H7 (cell line): ENCODE measurements at regions not wholly inside any gene's neighbourhood (a gene's known extent, or its start where the extent isn't known, plus 50 kb on each side); places are given as distances from the start of the nearest gene placed in this dataset.

Experiments used
- DNase-seq: peaks from one replicate; pipeline ENCODE4 v3.0.0; 2012
- H3K27me3 ChIP-seq: 2 replicates; pipeline ENCODE4 v1.6.0; 2011; ENCODE audit warnings: mild to moderate bottlenecking, low read length; ENCODE audit not compliant: control insufficient read depth, insufficient read depth
- H3K36me3 ChIP-seq: replicated peaks from 2 replicates; pipeline ENCODE4 v1.5.1; 2011; ENCODE audit warnings: low read length; ENCODE audit not compliant: control insufficient read depth, insufficient read depth
- H3K4me3 ChIP-seq: 2 replicates; pipeline ENCODE4 v1.5.1; 2011; ENCODE audit warnings: low read depth, mild to moderate bottlenecking, control low read depth, low read length, moderate library complexity; ENCODE audit not compliant: insufficient read depth

GRCh38 chr4:188683571-188683970 lies 544.3 kb downstream of the TRIML1 start:
- Histone ChIP-seq H3K27me3 (no peaks in the 10 kb centered on the region), H3K36me3 (no peaks in the 10 kb centered on the region), H3K4me3 (no peak overlapping the region)
- DNase-seq, result no peak

GRCh38 chr4:188688956-188689355 lies 549.7 kb downstream of the TRIML1 start:
- Histone ChIP-seq H3K36me3 (no peaks in the 10 kb centered on the region), H3K4me3 (no peak overlapping the region), H3K27me3 (no peaks in the 10 kb centered on the region)
- DNase-seq, result no peak

DNA sequence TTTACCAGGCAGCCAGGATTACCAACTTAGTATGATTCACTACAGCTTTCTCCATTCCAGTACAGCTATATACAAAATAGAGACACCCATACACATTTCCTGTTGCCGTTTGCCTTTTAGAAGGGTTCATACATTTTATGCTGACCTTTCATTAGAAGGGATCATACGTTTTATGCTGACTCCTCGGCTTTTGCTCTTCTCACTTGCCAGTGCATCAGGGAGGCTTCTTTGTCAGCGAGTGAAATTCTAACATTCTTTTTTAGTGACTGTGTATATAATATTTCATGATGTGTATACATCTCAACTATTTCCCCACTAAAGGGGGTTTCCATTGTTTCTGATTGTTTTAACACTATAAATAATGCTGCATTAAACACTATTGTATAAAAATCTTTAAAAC lies 552.6 kb downstream of the TRIML1 start:
- no peaks in the 10 kb centered on the region for H3K27me3 ChIP-seq
- DNase-seq, result no peak
- no peak overlapping the region for H3K4me3 ChIP-seq
- H3K36me3 ChIP-seq, result no peaks in the 10 kb centered on the region

GRCh38 chr4:188695261-188695660 lies 556.0 kb downstream of the TRIML1 start:
- Histone ChIP-seq H3K4me3 (no peak overlapping the region), H3K36me3 (no peaks in the 10 kb centered on the region), H3K27me3 (no peaks in the 10 kb centered on the region)
- DNase-seq, result no peak

DNA sequence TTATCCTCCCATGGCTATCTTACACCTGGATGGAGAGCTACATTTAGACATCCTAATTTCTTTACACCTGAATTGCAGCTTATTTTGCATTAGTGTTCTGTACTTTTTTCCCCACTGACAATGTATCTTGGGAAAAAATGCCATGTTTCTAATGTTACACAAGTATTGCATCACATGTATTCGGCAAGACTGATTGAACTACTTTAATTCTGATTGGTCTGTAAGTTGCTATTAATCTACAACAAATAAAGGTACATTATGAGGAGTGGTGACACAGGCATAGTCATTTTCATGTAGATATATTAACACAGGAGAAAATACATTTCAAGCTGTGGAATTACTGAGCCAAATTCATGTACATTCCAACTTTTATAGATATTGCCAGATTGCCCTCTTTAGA lies 558.0 kb downstream of the TRIML1 start:
- Histone ChIP-seq H3K4me3 (no peak overlapping the region), H3K27me3 (no peaks in the 10 kb centered on the region), H3K36me3 (no peaks in the 10 kb centered on the region)

DNA sequence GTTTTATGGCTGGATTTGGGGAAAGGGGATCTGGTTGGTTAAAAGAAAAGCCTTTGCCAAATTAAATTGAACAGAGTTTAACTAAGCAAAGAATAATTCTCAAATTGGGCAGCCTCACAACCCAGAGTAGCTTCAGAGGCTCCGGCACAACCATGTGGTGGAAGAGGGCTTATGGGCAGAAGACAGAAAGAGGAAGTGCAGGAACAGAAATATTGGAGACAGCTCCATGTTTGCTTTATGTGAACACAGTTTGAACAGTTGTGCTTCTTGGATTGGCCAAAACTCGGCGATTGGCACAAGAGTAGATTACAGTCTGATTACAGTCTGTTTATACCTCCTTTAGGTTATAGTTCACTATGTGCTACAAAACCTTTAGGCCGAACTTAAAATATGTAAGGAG lies 562.7 kb downstream of the TRIML1 start:
- Histone ChIP-seq H3K27me3 (no peaks in the 10 kb centered on the region), H3K4me3 (no peak overlapping the region), H3K36me3 (no peaks in the 10 kb centered on the region)
- DNase-seq, result no peak

More for the DNA sequence above, 558.0 kb downstream of the TRIML1 start:
- DNase-seq, result no peak

GRCh38 chr4:188704288-188704687 lies 565.0 kb downstream of the TRIML1 start:
- H3K4me3 ChIP-seq, result no peak overlapping the region
- H3K36me3 ChIP-seq, result no peaks in the 10 kb centered on the region
- H3K27me3 ChIP-seq, result no peaks in the 10 kb centered on the region
- DNase-seq, result no peak

DNA sequence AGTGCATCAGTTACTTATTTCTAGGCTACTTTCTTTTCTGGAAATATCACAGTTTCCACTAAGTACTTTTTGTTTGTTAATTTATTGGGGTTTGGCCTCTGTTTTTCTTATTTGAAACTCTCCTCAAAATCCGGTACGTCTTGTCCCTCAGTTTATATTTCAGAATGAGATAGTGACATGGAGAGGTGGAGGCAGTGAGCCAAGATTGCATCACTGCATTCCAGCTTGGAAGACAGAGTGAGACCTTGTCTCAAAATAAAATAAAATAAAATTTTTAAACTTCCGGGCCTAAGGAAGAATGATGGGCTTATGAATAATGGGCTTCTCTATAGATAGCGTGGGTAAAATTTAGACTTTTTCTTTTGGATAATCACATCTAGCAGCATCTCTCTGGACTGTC lies 567.8 kb downstream of the TRIML1 start:
- no peak for DNase-seq
- Histone ChIP-seq H3K36me3 (no peaks in the 10 kb centered on the region), H3K4me3 (no peak overlapping the region), H3K27me3 (no peaks in the 10 kb centered on the region)

DNA sequence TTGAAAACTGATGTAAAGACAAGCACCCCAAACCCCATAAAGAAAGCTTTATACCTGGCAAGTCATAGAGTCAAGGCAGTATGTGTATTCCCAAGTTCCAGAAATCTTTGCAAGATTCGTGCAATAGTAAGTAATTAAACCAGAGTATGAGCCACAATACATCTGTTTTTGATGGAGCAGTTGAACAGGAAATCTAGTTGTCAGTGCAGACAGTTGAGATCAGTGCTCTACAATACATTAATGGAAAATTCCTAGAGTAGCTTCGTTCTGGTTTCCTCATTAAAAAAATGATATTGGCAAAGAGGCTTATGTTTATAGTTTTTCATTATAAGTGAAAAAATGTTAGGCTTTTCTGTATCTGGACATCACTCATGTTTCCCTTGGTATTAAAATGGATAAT lies 575.3 kb downstream of the TRIML1 start:
- Histone ChIP-seq H3K27me3 (no peaks in the 10 kb centered on the region), H3K4me3 (no peak overlapping the region), H3K36me3 (no peaks in the 10 kb centered on the region)
- no peak for DNase-seq

DNA sequence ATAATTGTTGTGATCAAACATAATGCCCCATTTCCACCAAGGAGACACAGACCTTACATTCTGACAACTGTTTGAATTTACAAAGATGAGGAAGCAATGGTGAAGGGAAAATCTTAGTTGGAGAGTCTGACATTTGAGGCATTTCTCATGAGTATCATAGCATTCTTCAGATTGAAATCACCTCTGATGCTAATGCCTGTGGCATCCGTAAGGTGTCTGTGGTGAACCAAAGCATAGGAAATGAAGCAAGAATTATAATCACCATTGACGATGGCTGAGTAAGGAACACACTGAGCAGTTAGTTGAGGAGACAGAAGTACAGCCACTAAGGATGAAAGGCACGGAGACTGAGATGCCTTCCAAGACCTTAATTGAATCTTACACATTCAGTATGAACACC lies 575.7 kb downstream of the TRIML1 start:
- no peak for DNase-seq
- H3K36me3 ChIP-seq, result no peaks in the 10 kb centered on the region

GRCh38 chr4:188717661-188718060 lies 578.4 kb downstream of the TRIML1 start:
- DNase-seq, result no peak
- Histone ChIP-seq H3K4me3 (no peak overlapping the region), H3K27me3 (no peaks in the 10 kb centered on the region), H3K36me3 (no peaks in the 10 kb centered on the region)

More for the DNA sequence above, 575.7 kb downstream of the TRIML1 start:
- H3K4me3 ChIP-seq, result no peak overlapping the region
- no peaks in the 10 kb centered on the region for H3K27me3 ChIP-seq

- Histone ChIP-seq H3K36me3 (no peaks in the 10 kb centered on the region), H3K27me3 (no peaks in the 10 kb centered on the region), H3K4me3 (no peak overlapping the region)
- no peak for DNase-seq
These were observed 580.6 kb downstream of the TRIML1 start for GRCh38 chr4:188719794-188720193.

DNA sequence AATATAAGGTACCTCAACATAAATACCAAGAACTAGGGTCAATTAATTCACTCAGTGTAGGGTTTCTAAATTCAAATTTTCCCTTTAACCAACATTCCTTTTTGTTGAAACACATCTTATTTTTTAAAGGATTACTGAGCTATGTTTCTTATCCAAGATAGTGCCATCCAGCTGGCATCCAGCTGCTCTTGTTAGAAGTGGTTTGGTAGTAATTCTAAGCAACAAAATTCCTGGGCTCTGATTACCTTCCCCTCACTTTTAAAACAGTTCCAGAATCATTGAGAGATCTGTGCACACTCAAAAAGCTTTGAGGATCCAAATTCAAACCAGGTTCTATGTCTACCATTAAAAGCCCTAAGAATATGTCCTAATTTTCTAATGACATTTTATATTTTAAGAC lies 583.7 kb downstream of the TRIML1 start:
- no peaks in the 10 kb centered on the region for H3K27me3 ChIP-seq
- no peak overlapping the region for H3K4me3 ChIP-seq
- no peak for DNase-seq
- no peaks in the 10 kb centered on the region for H3K36me3 ChIP-seq

GRCh38 chr4:188727746-188728145 lies 588.5 kb downstream of the TRIML1 start:
- DNase-seq, result no peak
- H3K4me3 ChIP-seq, result no peak overlapping the region
- H3K36me3 ChIP-seq, result no peaks in the 10 kb centered on the region
- H3K27me3 ChIP-seq, result no peaks in the 10 kb centered on the region

- no peak overlapping the region for H3K4me3 ChIP-seq
- no peak for DNase-seq
- H3K27me3 ChIP-seq, result no peaks in the 10 kb centered on the region
- no peaks in the 10 kb centered on the region for H3K36me3 ChIP-seq
These were observed 589.1 kb downstream of the TRIML1 start for GRCh38 chr4:188728359-188728758.

- Histone ChIP-seq H3K4me3 (no peak overlapping the region), H3K27me3 (no peaks in the 10 kb centered on the region), H3K36me3 (no peaks in the 10 kb centered on the region)
- DNase-seq, result no peak
These were observed 592.9 kb downstream of the TRIML1 start for GRCh38 chr4:188732131-188732530.
